NCI-H2081 (cell line): ENCODE measurements at regions not wholly inside any gene's neighbourhood (a gene's known extent, or its start where the extent isn't known, plus 50 kb on each side); places are given as distances from the start of the nearest gene placed in this dataset.

Experiments used
- DNase-seq, 2 experiments: peaks; one replicate each; lab custom pipeline; 2025; lab: John Stamatoyannopoulos, UW

- peak in 1 of 2 experiments; percentile 62 for DNase-seq
Measured at GRCh38 chr3:34183114-34183513, 384.7 kb downstream of the PDCD6IP start.

DNA sequence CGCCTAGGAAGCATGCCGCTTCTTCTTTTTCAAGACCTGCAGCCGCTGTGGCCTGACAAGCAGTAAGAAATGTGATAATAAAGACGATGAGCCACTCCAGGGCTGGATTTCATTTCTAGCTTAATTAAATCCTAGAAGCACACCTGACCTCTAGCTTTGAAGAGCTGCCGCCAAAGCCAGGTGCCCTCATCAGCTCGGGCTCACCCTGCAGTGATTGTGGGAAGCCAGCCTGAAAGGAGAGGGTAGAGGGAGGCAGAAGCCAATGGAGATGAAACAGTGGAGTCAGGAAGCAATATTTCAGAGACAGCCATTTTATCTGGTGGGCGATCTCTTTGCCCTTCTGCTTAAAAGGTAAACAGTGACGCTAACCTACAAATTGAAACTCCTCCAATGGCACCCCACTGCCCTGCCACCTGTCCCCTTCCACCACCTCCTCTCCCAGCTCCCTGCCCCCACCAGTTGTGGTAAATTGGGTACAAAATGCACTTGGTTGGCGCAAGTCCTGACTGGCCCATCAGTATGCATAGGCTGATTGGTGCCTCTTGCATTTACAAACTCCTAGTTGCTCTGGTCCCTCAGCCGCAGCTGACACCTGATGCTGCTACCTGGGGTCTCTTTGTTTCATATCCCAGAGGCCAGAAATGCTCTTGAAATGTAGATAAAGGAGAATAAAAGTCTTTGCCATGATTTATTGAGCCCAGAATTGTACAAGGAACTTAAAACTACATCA, 385.3 kb downstream of the PDCD6IP start:
- peak; percentile 88 to 96 for DNase-seq

DNA sequence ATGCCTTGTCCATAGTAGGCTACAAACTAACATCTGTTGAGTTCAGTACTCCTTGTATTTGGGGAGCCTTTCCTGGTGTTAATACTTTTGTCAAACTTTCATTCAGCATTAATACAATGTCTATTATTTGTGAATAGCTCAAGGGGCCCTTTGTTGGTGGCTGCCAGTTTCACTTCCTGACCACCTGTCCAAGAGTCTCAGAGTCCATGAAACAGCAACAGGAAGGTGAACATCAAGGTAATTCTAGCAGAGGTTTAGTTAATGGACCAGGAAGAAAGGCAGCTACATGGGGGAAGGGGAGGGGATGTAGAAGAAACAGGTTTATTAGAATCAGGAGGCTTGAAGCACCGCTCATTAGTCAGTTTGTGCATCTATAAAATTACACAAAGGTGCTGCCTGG, 386.9 kb downstream of the PDCD6IP start:
- DNase-seq, result peak; percentile 20 to 82

DNA sequence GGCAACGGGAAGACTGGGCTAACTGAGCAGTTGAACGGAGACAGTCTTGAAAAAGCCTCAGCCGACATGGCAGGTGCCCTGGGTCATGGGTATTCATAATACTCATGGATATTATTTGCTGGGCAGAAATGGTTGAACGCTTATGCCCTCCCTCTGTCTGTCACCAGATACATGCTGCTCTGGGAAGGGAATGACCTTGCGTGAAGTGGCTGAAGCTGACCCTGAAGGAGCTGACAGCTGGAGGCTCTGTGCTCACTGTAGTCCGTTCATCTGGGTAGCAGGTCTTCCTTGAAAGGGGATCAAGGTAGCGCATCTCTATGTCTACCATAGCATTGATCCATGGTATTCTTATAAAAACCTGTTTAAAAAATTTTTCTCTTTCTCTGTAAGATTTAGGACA, 390.7 kb downstream of the PDCD6IP start:
- no peak for DNase-seq

GRCh38 chr3:34196914-34197313, 398.5 kb downstream of the PDCD6IP start:
- DNase-seq, result no peak

DNA sequence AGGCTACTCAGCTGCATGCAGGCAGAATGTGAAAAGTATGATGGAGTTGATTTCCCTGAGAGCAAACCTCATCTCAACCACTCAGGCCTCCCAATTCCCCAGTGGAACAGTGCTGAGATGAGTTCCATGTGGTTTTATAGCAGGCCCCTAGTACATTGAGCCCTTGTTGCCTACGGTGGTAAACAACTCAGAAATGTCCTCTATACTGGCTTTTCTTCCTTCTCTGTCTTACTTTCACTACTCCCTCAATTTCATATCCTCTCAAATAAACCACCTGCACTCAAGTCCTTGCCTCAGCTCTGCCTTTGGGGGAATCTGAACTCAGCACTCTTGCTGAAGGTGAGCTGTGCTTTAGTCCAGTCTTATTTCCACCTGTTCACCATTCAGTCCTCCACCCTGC, 399.9 kb downstream of the PDCD6IP start:
- DNase-seq, result no peak

DNA sequence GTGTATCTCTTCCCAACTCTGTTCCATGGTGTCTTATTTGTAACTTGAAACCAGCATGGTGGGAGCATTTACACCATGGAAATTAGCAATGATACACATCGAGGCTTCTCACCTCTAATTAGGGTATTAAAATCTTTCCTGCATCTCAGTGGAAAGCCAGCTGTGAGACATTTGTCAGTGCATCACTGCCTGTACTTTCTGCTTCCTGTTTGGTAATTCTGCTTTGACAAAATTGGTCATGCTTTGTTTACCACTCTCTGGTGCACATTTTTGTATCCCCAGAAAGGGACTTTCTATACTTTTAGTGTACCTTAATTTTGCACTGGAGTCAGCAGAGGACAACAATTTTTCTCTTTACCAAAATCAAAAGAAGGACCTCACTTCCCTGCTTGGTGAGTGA, 402.1 kb downstream of the PDCD6IP start:
- DNase-seq, result peak in 1 of 2 experiments; percentile 43

DNA sequence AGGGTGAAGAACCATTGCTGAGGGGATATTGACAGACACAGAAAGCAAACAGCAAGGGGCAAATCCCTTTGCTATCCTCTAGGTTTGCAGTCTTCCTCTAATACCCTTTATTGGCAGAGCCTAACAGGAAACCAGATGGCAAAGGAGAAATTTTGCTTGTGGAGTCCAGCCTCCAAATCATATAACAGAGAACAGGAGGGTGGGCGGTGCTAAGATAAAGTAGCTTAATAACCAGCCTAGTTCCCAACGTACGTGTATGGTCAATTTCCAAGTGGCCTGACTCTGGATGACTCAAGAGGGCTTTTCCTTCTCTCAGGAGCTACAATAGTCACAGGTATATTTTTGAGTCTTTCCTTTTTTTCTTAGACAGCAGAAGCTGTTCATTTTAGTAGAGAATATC, 404.5 kb downstream of the PDCD6IP start:
- peak; percentile 36 to 71 for DNase-seq

GRCh38 chr3:34203386-34203785, 405.0 kb downstream of the PDCD6IP start:
- DNase-seq, result peak in 1 of 2 experiments; percentile 11

DNA sequence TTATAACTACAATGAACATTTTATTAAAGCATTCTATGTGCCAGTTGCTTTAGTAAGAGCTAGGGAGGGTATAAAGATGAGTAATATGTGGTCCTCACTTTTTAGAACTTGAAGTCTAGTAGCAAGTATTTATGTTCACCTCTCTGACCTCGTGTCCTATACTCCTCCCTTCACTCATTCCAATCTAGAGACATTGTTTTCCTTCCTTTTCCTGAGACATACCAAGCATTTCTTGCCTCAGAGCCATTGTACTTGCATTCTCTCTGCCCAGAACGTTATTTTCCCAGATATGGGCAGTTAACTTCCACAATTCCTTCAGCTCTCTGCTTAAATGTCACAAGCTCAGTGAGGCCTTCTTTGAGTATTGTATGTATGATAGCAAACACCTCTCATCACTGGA, 408.6 kb downstream of the PDCD6IP start:
- DNase-seq, result no peak

- no peak for DNase-seq
Measured at GRCh38 chr3:34207806-34208205, 409.4 kb downstream of the PDCD6IP start.

DNA sequence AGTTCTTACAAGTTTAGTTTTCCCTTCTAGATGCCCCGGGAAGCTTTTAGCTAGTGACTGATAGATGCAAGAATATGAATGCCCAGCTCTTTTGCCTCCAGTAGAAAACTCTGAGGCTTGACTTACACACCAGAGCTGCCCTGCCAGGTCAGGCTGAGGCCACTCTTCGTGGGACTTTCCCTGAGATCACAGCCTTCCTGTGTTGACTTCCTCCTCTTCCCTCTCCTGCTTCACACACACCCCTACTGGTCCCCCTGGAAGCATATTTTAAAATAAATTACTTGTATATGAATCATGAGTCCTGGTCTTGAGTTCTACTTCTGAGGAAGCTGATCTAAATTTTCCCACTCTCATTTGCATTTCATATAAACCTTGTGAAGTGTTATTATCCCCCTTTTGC, 413.7 kb downstream of the PDCD6IP start:
- DNase-seq, result no peak

- peak; percentile 42 to 75 for DNase-seq
Measured at GRCh38 chr3:34212656-34213055, 414.2 kb downstream of the PDCD6IP start.

- DNase-seq, result peak; percentile 13 to 83
Measured at GRCh38 chr3:34213478-34213877, 415.0 kb downstream of the PDCD6IP start.

GRCh38 chr3:34216711-34217335, 418.4 kb downstream of the PDCD6IP start:
- no peak for DNase-seq

- DNase-seq, result no peak
Measured at GRCh38 chr3:34218706-34219385, 420.4 kb downstream of the PDCD6IP start.

DNA sequence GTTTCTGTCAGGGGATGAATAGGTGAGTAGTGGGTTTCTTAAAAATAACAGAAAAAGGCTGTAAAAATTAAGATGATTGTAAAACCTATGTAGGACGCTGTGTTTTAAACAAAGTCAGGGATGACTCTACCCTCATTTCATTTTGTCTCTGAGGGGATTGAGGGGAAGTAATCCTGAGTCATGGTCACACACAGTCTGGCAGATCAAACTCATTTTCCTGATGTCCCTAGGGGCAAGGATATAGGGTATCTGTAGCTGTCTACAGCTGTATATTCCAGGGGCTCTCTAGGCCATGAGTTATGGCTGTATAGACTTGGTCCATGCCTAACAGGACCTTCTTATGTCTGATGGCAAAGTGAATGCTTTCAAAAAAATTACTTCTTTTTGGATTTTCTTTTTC, 421.1 kb downstream of the PDCD6IP start:
- DNase-seq, result no peak

- DNase-seq, result no peak
Measured at GRCh38 chr3:34225821-34226366, 427.5 kb downstream of the PDCD6IP start.

DNA sequence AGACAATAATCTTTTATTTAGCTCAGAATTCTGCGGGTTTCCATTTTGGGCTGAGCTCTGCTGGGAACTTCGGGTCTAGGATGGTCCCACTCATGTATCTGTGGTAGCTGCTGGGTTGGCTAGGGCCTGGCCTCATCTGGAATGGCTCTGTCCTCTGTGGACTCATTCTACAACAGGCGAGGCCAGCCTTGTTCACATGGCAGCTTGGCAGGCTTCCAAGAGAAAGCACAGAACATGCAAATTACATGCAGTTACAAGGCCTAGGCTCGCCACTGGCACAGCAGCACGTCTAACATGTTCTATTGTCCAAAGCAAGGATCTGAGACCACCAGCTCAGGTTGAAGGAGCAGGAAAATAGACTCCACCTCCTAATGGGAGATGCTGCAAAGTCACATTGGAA, 431.4 kb downstream of the PDCD6IP start:
- peak; percentile 24 to 27 for DNase-seq

DNA sequence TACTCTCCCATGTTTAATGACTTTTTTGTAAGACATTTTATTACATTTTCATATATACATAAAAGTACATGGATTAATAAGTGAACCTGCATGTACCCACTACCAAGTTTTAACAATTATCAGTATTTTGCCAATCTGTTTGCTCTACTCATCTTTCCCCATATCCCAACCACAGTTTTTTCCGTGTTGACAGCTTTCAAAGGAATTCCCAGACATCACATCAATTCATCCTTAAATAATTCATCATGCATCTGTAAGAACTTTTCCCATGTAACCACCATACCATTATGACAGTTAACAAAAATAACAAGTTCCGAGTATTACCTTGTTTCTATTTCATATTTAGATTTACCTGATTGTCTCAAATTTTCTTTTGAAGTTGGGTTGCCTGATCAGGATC, 436.7 kb downstream of the PDCD6IP start:
- DNase-seq, result no peak

DNA sequence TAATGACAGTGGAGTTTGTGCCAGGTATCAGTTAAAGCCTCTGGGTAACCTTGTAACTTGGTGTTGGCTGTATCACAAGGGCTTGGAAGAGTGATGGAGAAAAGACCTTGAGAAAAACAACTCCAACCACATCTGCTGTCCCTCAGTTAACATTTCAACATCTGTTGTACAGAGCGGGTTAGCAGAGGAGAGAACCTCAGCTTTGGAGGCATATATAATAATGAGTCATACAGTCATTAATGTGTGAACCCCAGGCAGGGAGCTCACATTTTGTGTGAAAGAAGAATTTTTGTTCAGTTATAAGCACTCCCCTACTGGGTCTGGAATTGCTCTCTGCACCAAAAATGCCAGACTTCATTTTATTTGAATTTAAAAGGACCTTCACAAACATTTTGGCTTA, 439.5 kb downstream of the PDCD6IP start:
- DNase-seq, result no peak

DNA sequence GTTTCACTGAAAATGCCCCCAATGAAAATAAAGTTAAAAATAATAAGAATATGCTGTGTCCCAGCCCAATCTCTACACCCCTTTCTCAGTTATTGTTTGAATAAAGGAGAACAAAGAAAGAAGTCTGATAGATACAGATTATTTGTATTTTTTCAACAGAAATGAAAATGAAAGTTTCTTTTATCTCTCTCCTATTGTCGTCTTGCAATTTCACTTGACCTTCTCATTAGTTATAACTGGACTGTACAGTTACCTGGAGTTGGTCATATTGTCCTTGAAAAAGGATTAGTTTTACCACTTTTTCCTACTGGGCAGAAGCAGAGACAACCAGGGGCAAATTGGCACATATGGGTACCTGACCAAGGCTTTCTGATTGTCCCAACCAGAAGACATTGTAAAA, 440.0 kb downstream of the PDCD6IP start:
- DNase-seq, result no peak

DNA sequence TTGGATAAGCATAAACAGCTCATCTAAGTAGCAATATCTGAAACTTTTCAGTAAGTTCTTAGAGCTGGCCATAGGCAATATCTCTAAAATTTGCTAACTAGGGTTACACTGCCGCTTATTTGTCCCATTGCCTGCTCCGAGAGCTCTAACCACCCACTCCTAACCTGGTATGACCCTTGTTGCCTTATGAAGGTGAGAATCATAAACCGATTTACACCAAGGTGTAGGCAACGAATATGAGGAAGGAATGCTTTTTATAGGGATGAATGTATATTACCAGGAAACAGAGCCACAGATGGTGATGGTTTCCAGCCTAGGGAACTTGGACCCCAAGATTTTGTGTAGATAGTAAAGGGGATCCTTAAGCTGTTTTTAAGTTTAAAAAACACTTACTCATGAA, 440.9 kb downstream of the PDCD6IP start:
- DNase-seq, result no peak
